ENCODE measurements at regions not wholly inside any gene's neighbourhood (a gene's known extent, or its start where the extent isn't known, plus 50 kb on each side); places are given as distances from the start of the nearest gene placed in this dataset.
A peak's percentile ranks its signal among the peaks of the same experiment; 100 is the strongest.
"Not testable (repeated sequence)": the region's sequence is repeated elsewhere in the genome, so short reads cannot be mapped to it uniquely, and the experiment has no call there.

DNA sequence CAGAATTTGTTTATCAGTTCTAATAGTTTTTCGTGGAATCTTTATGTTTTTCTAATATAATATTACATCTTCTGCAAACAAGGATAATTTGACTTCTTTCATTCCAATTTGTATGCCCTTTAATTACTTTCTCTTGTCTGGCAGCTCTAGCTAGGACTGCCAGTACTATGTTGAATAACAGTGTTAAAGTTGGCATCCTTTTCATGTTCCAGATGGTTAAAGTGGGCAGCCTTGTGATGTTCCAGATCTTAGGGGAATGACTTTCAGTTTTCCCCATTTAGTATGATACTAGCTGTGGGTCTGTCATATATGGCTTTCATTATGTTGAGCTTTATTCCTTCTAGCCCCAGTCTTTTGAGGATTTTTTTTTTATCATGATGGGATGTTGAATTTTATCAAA lies 220.6 kb upstream of the WDFY3 start:
- no TSS peak for BruUV-seq (replicated peaks)
- no peak for DNase-seq (ENCODE audit: low spot score)
- no peaks in the 10 kb centered on the region for H3K9me3 ChIP-seq (ENCODE audit: low read depth, low read length, poor library complexity, severe bottlenecking)
- ChIA-PET POLR2A (ENCODE audit: low non-redundant PET) (no interaction called here), CTCF (no interaction called here)
- no peaks in the 10 kb centered on the region for H3K27me3 ChIP-seq (replicated peaks; ENCODE audit: insufficient read depth, low read depth, low read length, poor library complexity)
- intact Hi-C loops (cut with micrococcal nuclease; ENCODE audit: unreplicated experiment), result no loop called here
- H3K27ac ChIP-seq (ENCODE audit: low read depth, low read length, poor library complexity, severe bottlenecking), result no peak overlapping the region
- no peak overlapping the region for H3K4me3 ChIP-seq (ENCODE audit: low read depth, low read length, poor library complexity, severe bottlenecking)
- H3K36me3 ChIP-seq (ENCODE audit: insufficient read depth, low read length, poor library complexity, severe bottlenecking), result no peaks in the 10 kb centered on the region
- no peaks in the 10 kb centered on the region for H3K4me1 ChIP-seq (ENCODE audit: insufficient read depth, low read length, poor library complexity, severe bottlenecking)
- no peak for TF ChIP-seq EZH2 (IDR thresholded peaks at IDR 0.05; ENCODE audit: borderline replicate concordance, low read depth, low read length, poor library complexity, severe bottlenecking)
- TF ChIP-seq, protein P1, sequence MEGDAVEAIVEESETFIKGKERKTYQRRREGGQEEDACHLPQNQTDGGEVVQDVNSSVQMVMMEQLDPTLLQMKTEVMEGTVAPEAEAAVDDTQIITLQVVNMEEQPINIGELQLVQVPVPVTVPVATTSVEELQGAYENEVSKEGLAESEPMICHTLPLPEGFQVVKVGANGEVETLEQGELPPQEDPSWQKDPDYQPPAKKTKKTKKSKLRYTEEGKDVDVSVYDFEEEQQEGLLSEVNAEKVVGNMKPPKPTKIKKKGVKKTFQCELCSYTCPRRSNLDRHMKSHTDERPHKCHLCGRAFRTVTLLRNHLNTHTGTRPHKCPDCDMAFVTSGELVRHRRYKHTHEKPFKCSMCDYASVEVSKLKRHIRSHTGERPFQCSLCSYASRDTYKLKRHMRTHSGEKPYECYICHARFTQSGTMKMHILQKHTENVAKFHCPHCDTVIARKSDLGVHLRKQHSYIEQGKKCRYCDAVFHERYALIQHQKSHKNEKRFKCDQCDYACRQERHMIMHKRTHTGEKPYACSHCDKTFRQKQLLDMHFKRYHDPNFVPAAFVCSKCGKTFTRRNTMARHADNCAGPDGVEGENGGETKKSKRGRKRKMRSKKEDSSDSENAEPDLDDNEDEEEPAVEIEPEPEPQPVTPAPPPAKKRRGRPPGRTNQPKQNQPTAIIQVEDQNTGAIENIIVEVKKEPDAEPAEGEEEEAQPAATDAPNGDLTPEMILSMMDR (conservative IDR thresholded peaks at IDR 0.05; ENCODE audit: low read depth, low read length), result no peak

DNA sequence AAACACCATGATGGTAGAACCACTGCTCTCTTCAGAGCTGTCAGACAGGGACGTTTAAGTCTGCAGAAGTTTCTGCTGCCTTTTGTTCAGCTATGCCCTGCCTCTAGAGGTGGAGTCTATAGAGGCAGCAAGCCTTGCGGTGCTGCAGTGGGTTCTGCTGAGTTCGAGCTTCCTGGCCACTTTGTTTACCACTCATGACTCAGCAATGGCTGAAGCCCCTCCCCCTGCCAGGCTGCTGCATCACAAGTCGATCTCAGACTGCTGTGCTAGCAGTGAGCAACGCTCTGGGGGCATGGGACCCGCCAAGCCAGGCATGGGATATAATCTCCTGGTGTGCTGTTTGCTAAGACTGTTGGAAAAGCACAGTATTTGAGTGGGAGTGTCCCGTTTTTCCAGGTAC lies 229.5 kb upstream of the WDFY3 start:
- H3K27ac ChIP-seq (ENCODE audit: low read depth, low read length, poor library complexity, severe bottlenecking); H3K27me3 ChIP-seq (replicated peaks; ENCODE audit: insufficient read depth, low read depth, low read length, poor library complexity); H3K4me1 ChIP-seq (ENCODE audit: insufficient read depth, low read length, poor library complexity, severe bottlenecking); CTCF ChIA-PET; BruUV-seq (replicated peaks); H3K4me3 ChIP-seq (ENCODE audit: low read depth, low read length, poor library complexity, severe bottlenecking); intact Hi-C loops (cut with micrococcal nuclease; ENCODE audit: unreplicated experiment); POLR2A ChIA-PET (ENCODE audit: low non-redundant PET); H3K9me3 ChIP-seq (ENCODE audit: low read depth, low read length, poor library complexity, severe bottlenecking); H3K36me3 ChIP-seq (ENCODE audit: insufficient read depth, low read length, poor library complexity, severe bottlenecking): not testable (repeated sequence)
- peak; percentile 0 for DNase-seq (ENCODE audit: low spot score)

DNA sequence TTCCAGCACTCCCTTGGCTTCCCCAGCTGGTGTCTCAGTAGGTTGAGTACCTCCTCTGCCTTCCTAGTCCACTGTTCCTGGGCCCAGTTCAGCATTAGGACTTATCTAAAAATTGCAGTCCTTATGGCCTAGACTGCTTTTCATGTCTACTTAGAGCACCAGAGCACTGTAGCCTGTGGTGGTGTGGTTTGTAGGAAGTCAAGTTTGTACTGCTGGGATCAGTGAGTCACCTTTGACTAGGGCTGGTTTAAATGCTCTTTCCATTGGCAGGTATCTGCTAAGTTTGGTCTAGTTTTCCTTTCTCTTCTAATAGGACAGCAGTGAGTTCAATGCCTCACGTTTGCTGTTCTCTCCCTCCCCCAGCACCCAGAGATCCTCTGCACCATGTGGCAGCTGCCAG lies 233.6 kb upstream of the WDFY3 start:
- DNase-seq (ENCODE audit: low spot score), result no peak
- BruUV-seq (replicated peaks), result no TSS peak
- Histone ChIP-seq H3K9me3 (ENCODE audit: low read depth, low read length, poor library complexity, severe bottlenecking) (no peaks in the 10 kb centered on the region), H3K27ac (ENCODE audit: low read depth, low read length, poor library complexity, severe bottlenecking) (no peak overlapping the region), H3K27me3 (replicated peaks; ENCODE audit: insufficient read depth, low read depth, low read length, poor library complexity) (no peaks in the 10 kb centered on the region), H3K36me3 (ENCODE audit: insufficient read depth, low read length, poor library complexity, severe bottlenecking) (no peaks in the 10 kb centered on the region), H3K4me1 (ENCODE audit: insufficient read depth, low read length, poor library complexity, severe bottlenecking) (no peaks in the 10 kb centered on the region), H3K4me3 (ENCODE audit: low read depth, low read length, poor library complexity, severe bottlenecking) (no peak overlapping the region)
- TF ChIP-seq, protein P1 (conservative IDR thresholded peaks at IDR 0.05; ENCODE audit: low read depth, low read length), result no peak
- no peak for TF ChIP-seq EZH2 (IDR thresholded peaks at IDR 0.05; ENCODE audit: borderline replicate concordance, low read depth, low read length, poor library complexity, severe bottlenecking)
- CTCF ChIA-PET, result no interaction called here
- POLR2A ChIA-PET (ENCODE audit: low non-redundant PET), result no interaction called here
- intact Hi-C loops (cut with micrococcal nuclease; ENCODE audit: unreplicated experiment), result no loop called here

DNA sequence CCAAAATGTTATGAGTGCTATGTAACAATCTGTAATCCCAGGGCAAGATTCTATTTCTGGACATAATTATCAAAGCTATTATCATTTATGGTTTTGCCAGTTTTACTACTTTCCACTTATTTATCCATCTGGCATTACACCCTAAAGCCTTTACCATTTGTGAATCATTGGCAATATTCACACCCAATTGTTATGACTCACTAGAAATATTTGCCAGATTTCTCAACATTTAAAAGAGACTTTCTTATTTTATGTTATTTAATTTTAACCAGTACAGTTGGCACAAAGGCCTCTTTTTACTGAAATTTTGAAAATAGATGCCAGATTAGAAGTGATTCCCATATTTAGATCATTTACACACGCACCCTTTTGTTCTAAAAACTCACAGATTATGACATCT lies 242.7 kb upstream of the WDFY3 start:
- CTCF ChIA-PET, result no interaction called here
- Histone ChIP-seq H3K27ac (ENCODE audit: low read depth, low read length, poor library complexity, severe bottlenecking) (no peak overlapping the region), H3K36me3 (ENCODE audit: insufficient read depth, low read length, poor library complexity, severe bottlenecking) (no peaks in the 10 kb centered on the region), H3K9me3 (ENCODE audit: low read depth, low read length, poor library complexity, severe bottlenecking) (no peaks in the 10 kb centered on the region), H3K4me1 (ENCODE audit: insufficient read depth, low read length, poor library complexity, severe bottlenecking) (no peaks in the 10 kb centered on the region), H3K4me3 (ENCODE audit: low read depth, low read length, poor library complexity, severe bottlenecking) (no peak overlapping the region), H3K27me3 (replicated peaks; ENCODE audit: insufficient read depth, low read depth, low read length, poor library complexity) (no peaks in the 10 kb centered on the region)
- POLR2A ChIA-PET (ENCODE audit: low non-redundant PET), result no interaction called here
- BruUV-seq (replicated peaks), result no TSS peak
- no peak for TF ChIP-seq EZH2 (IDR thresholded peaks at IDR 0.05; ENCODE audit: borderline replicate concordance, low read depth, low read length, poor library complexity, severe bottlenecking)
- TF ChIP-seq, protein P1 (conservative IDR thresholded peaks at IDR 0.05; ENCODE audit: low read depth, low read length), result no peak
- intact Hi-C loops (cut with micrococcal nuclease; ENCODE audit: unreplicated experiment), result no loop called here
- DNase-seq (ENCODE audit: low spot score), result no peak
